GM06990 (cell line): ENCODE measurements at regions not wholly inside any gene's neighbourhood (a gene's known extent, or its start where the extent isn't known, plus 50 kb on each side); places are given as distances from the start of the nearest gene placed in this dataset.

ENCODE experiments used
- DNase-seq: peaks from one replicate; pipeline ENCODE4 v3.0.0-alpha.2; 2011; ENCODE audit not compliant: insufficient read length; ENCODE audit errors: extremely low read depth
- H3K27me3 ChIP-seq: replicated peaks from 2 replicates; pipeline ENCODE4 v1.6.0; 2011; ENCODE audit warnings: low read length; ENCODE audit not compliant: control insufficient read depth, insufficient read depth
- H3K36me3 ChIP-seq: 2 replicates; pipeline ENCODE4 v1.5.1; 2011; ENCODE audit warnings: low read length; ENCODE audit not compliant: control insufficient read depth, insufficient read depth
- H3K4me3 ChIP-seq: replicated peaks from 2 replicates; pipeline ENCODE4 v1.5.1; 2011; ENCODE audit warnings: low read depth, mild to moderate bottlenecking, control low read depth, low read length
- TF ChIP-seq, protein P1 (sequence below): IDR thresholded peaks from 2 replicates; pipeline ENCODE4 v1.5.1; 2011; ENCODE audit warnings: low read length, control low read depth, mild to moderate bottlenecking, inconsistent platforms; ENCODE audit not compliant: insufficient read depth, poor library complexity, severe bottlenecking

DNA sequence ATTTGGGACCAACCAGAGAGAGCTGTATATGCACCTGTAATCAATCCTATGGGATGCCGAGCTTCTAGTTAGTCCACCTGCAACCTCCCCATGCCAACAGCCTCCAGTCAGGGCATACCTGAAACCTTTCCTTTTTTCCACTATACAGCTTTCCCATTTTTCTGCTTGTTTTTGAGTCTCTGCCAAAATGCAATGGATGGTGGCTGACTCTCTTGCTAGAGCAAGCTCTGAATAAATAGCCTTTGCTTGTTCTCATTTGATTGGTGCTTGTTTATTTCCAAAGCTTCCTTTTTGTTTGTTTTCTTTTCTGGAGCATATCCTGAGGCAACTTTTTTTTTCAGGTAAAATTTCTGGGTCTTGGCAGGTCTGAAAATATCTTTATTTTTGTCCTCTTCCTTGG is 58.0 kb upstream of the PLET1 start:
- H3K27me3 ChIP-seq: no peaks in the 10 kb centered on the region; the same call in 1 of the 2 replicates
- DNase-seq: no peak
- H3K4me3 ChIP-seq: no peak overlapping the region
- H3K36me3 ChIP-seq: no peaks in the 10 kb centered on the region
- TF ChIP-seq, protein P1, sequence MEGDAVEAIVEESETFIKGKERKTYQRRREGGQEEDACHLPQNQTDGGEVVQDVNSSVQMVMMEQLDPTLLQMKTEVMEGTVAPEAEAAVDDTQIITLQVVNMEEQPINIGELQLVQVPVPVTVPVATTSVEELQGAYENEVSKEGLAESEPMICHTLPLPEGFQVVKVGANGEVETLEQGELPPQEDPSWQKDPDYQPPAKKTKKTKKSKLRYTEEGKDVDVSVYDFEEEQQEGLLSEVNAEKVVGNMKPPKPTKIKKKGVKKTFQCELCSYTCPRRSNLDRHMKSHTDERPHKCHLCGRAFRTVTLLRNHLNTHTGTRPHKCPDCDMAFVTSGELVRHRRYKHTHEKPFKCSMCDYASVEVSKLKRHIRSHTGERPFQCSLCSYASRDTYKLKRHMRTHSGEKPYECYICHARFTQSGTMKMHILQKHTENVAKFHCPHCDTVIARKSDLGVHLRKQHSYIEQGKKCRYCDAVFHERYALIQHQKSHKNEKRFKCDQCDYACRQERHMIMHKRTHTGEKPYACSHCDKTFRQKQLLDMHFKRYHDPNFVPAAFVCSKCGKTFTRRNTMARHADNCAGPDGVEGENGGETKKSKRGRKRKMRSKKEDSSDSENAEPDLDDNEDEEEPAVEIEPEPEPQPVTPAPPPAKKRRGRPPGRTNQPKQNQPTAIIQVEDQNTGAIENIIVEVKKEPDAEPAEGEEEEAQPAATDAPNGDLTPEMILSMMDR: no peak

DNA sequence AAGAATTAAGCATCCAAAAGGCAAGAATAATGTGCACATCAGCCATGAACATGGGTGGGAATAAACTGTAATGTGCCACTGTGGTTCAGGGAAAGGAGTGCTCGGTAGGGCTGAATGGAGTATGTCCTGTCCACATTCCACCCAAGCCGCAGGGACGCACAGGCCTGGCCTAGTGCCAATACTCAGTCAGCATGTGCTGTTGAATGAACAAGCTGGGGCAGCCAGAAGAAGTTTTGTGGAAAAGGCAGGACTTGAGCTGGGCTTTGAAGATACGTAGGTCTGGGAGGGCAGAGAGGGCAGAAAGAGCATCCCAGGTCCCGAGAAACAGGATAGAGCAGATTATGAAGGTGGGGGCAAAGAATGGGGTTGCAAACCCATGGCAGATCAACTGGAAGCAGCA is 60.0 kb upstream of the PLET1 start:
- no peak for DNase-seq
- Histone ChIP-seq H3K27me3 (no peaks in the 10 kb centered on the region; the same call in 1 of the 2 replicates), H3K36me3 (no peaks in the 10 kb centered on the region), H3K4me3 (no peak overlapping the region)
- TF ChIP-seq, protein P1: no peak

DNA sequence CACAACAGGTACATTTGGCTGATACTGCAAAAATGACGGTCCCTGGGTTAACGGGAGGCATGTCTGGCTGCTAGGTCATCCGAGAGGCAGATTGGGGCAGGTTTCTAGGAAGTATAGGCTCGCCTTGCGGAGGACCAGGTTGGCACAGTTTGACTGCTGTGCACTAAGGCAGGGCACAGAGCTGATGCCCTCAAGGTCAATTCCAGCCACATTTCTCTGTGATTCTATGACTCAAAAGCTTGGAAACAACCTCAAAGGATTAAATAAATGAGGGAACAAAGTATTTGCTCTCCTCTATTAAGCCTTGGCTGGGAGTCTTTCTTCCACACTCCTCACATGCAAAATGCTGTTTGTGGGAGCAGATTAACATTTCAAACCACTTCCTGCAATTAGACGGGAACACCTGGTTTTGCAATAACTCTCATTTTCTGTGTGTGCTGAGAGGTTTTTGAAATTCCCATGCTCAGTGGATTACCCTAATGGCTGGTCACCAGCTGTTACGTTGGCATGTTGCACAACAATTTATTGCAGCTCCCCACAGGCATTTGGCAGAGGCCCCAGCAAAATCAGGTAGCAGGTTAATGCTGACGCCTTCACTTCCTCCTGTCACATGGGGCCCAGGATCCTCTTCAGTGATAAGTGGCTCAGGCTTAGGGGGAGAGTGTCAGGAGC is 61.0 kb upstream of the PLET1 start:
- no peaks in the 10 kb centered on the region; the same call in 1 of the 2 replicates for H3K27me3 ChIP-seq
- no peak overlapping the region for H3K4me3 ChIP-seq
- no peak for DNase-seq
- TF ChIP-seq, protein P1: no peak
- H3K36me3 ChIP-seq: no peaks in the 10 kb centered on the region

DNA sequence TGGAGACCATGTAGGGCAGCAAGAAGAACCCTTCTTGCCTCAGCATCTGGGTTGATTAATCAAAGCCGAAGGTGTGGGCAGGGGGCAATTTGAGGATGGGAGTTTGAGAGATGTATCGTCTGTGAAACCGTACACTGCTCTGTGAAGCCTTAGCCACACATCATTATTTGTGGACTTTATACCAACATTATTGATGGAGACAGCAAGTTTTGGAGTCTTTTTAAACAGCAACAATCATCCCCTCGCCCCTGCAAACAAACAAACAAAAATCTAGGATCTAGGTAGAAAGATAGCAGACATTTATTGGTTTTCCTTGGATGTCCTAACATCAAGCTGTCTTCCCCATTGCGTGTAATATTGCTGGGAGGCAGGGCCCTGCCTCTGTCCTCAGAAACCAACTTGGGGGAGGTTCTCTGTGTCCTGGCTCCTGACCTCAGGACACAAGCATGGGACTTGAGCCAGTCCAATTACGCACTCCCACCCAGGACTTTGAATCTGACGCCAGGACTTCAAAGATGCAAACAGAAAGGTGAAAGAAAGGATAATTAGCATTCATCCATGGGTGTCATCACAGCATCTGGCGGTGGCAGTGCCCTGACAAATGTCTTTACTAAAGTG is 61.6 kb upstream of the PLET1 start:
- no peak overlapping the region for H3K4me3 ChIP-seq
- no peaks in the 10 kb centered on the region; the same call in 1 of the 2 replicates for H3K27me3 ChIP-seq

DNA sequence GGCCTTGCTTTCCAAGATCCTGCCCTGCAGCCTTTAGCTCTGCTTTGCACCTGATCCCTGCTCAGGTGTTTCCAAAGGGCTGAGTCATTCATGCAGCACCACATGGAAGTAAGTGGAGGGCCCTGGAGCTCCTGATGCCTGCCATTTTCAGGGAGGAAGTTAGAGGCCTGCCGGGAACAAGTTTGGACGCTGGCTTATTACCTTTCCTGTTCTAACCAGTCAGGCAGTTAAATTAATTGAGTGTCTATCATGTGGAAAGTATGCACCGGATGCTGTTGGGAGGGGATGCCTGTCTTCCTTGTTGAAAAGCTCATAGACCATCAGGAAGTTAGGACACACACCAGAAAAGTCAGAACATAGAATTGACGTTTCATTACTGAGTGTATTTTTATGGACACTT is 73.7 kb upstream of the PLET1 start:
- H3K4me3 ChIP-seq: no peak overlapping the region
- TF ChIP-seq, protein P1: no peak
- no peaks in the 10 kb centered on the region for H3K36me3 ChIP-seq
- no peaks in the 10 kb centered on the region; the same call in 1 of the 2 replicates for H3K27me3 ChIP-seq
- DNase-seq: no peak

More for the DNA sequence above, 61.6 kb upstream of the PLET1 start:
- no peak for DNase-seq
- no peaks in the 10 kb centered on the region for H3K36me3 ChIP-seq
- TF ChIP-seq, protein P1: no peak
